ENCODE measurements at regions not wholly inside any gene's neighbourhood (a gene's known extent, or its start where the extent isn't known, plus 50 kb on each side); places are given as distances from the start of the nearest gene placed in this dataset.

DNA sequence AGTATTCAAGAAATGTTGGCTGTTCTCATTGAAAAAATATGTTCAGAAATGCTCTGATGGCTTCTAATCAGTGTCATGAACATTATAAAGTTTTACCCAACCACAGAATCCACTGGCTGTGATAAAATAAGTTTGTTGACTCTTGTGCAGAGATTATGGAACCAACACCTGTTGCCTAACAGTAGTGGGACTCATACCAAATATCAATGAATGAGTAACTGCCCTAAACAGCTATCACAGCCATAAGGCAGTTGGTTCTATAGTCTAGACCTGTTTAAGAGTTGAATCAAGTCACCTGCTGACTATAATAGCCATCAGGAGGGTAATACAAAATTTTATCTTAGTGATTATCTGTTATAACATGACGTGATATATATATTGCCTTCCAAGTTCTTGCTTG, 168.3 kb downstream of the ATOH1 start:
- TF ChIP-seq SP1 (IDR thresholded peaks at IDR 0.05; ENCODE audit: low read depth), result no peak
- TF ChIP-seq RAD21 (IDR thresholded peaks at IDR 0.05; ENCODE audit: low read depth), result no peak
- no peak for TF ChIP-seq YY1 (IDR thresholded peaks at IDR 0.05; ENCODE audit: extremely low read depth, insufficient replicate concordance, low read depth, low read length)
- TF ChIP-seq ZFX (IDR thresholded peaks at IDR 0.05), result no peak
- TF ChIP-seq, protein P1, sequence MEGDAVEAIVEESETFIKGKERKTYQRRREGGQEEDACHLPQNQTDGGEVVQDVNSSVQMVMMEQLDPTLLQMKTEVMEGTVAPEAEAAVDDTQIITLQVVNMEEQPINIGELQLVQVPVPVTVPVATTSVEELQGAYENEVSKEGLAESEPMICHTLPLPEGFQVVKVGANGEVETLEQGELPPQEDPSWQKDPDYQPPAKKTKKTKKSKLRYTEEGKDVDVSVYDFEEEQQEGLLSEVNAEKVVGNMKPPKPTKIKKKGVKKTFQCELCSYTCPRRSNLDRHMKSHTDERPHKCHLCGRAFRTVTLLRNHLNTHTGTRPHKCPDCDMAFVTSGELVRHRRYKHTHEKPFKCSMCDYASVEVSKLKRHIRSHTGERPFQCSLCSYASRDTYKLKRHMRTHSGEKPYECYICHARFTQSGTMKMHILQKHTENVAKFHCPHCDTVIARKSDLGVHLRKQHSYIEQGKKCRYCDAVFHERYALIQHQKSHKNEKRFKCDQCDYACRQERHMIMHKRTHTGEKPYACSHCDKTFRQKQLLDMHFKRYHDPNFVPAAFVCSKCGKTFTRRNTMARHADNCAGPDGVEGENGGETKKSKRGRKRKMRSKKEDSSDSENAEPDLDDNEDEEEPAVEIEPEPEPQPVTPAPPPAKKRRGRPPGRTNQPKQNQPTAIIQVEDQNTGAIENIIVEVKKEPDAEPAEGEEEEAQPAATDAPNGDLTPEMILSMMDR (IDR thresholded peaks at IDR 0.05 in 2 of 3, conservative IDR thresholded peaks at IDR 0.05 in 1 of 3; ENCODE audit: borderline replicate concordance in 1 of 3, insufficient read depth in 1 of 3, low read depth in 2 of 3, low read length in 2 of 3), result no peak
- TF ChIP-seq, protein P2, sequence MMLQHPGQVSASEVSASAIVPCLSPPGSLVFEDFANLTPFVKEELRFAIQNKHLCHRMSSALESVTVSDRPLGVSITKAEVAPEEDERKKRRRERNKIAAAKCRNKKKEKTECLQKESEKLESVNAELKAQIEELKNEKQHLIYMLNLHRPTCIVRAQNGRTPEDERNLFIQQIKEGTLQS (IDR thresholded peaks at IDR 0.05), result no peak
- no peak for TF ChIP-seq ZBTB33 (IDR thresholded peaks at IDR 0.05; ENCODE audit: extremely low read depth, insufficient replicate concordance, low read length)
- TF ChIP-seq REST (IDR thresholded peaks at IDR 0.05; ENCODE audit: low read depth), result no peak
- TF ChIP-seq TCF7L2 (IDR thresholded peaks at IDR 0.05; ENCODE audit: borderline replicate concordance, extremely low read depth, insufficient read depth, insufficient read length), result no peak
- no peak for TF ChIP-seq EZH2phosphoT487 (IDR thresholded peaks at IDR 0.05; ENCODE audit: borderline replicate concordance)
- no peak for TF ChIP-seq JUND (IDR thresholded peaks at IDR 0.05)
- Histone ChIP-seq H3K4me3 (replicated peaks in 1 of 2; ENCODE audit: low read depth in 1 of 2, low read length in 2 of 2) (no peak overlapping the region), H3K27ac (ENCODE audit: low read depth, low read length) (no peak overlapping the region), H3K36me3 (ENCODE audit: control insufficient read depth in 1 of 2, insufficient read depth in 2 of 2, low read length in 2 of 2) (no peaks in the 10 kb centered on the region), H3K4me2 (ENCODE audit: low read length) (no peak overlapping the region), H3K79me2 (ENCODE audit: insufficient read depth, low read length) (no peaks in the 10 kb centered on the region), H3K9me2 (ENCODE audit: insufficient read depth) (no peaks in the 10 kb centered on the region), H3K4me1 (ENCODE audit: control insufficient read depth in 1 of 2, insufficient read depth in 2 of 2, low read length in 2 of 2) (no peaks in the 10 kb centered on the region), H3K9me3 (ENCODE audit: control insufficient read depth in 1 of 2, insufficient read depth in 1 of 2, low read depth in 1 of 2, low read length in 2 of 2) (no peaks in the 10 kb centered on the region), H3K9ac (ENCODE audit: low read length) (no peak overlapping the region), H2AFZ (ENCODE audit: low read depth, low read length, poor library complexity, severe bottlenecking) (no peak overlapping the region), H4K20me1 (ENCODE audit: insufficient read depth) (no peaks in the 10 kb centered on the region), H3K27me3 (ENCODE audit: insufficient read depth, low read length) (no peaks in the 10 kb centered on the region)
- BruUV-seq (replicated peaks), result no TSS peak
- DNase-seq (ENCODE audit: low read depth, low spot score), result no peak
- ChIA-PET CTCF (no interaction called here), POLR2A (no interaction called here), RAD21 (ENCODE audit: low non-redundant PET in 1 of 2, low total read pairs in 2 of 2, uncharacterized antibody in 2 of 2, unreplicated experiment in 2 of 2) (no interaction called here)
- intact Hi-C loops (cut with micrococcal nuclease), result loop anchor here (5.0 kb wide), 1 partner anchor 130 kb away; no protein-coding TSS in a partner anchor
- ATAC-seq, result no peak

All from HCT116 (cell line).